ENCODE measurements at regions not wholly inside any gene's neighbourhood (a gene's known extent, or its start where the extent isn't known, plus 50 kb on each side); places are given as distances from the start of the nearest gene placed in this dataset.

- Histone ChIP-seq H3K27ac (ENCODE audit: low read depth in 1 of 2, low read length in 1 of 2) (no peak overlapping the region), H3K36me3 (ENCODE audit: control insufficient read depth in 2 of 2, insufficient read depth in 2 of 2, low read length in 1 of 2) (no peaks in the 10 kb centered on the region), H3K4me3 (ENCODE audit: low read length in 2 of 2) (no peak overlapping the region), H3K27me3 (ENCODE audit: control insufficient read depth in 2 of 2, insufficient read depth in 1 of 2, low read length in 1 of 2) (no peaks in the 10 kb centered on the region), H3K4me1 (ENCODE audit: control insufficient read depth in 2 of 2, insufficient read depth in 2 of 2, low read length in 2 of 2) (no peaks in the 10 kb centered on the region), H3K9me3 (ENCODE audit: control insufficient read depth in 2 of 2, insufficient read depth in 1 of 2, low read length in 1 of 2) (no peaks in the 10 kb centered on the region)
- WGBS: 97% methylated on average over 2 of the region's 2 CpGs
- no peak for DNase-seq (ENCODE audit: low read depth in 6 of 9, low spot score in 9 of 9)
Observed at GRCh38 chr2:58853420-58853819, 612.3 kb upstream of the FANCL start.

GRCh38 chr2:58852905-58853304 is 611.8 kb upstream of the FANCL start:
- no peaks in the 10 kb centered on the region for H3K9me3 ChIP-seq (ENCODE audit: control insufficient read depth in 2 of 2, insufficient read depth in 1 of 2, low read length in 1 of 2)
- H3K4me3 ChIP-seq (ENCODE audit: low read length in 2 of 2): no peak overlapping the region
- no peaks in the 10 kb centered on the region for H3K4me1 ChIP-seq (ENCODE audit: control insufficient read depth in 2 of 2, insufficient read depth in 2 of 2, low read length in 2 of 2)
- no peaks in the 10 kb centered on the region for H3K27me3 ChIP-seq (ENCODE audit: control insufficient read depth in 2 of 2, insufficient read depth in 1 of 2, low read length in 1 of 2)
- H3K36me3 ChIP-seq (ENCODE audit: control insufficient read depth in 2 of 2, insufficient read depth in 2 of 2, low read length in 1 of 2): no peaks in the 10 kb centered on the region
- H3K27ac ChIP-seq (ENCODE audit: low read depth in 1 of 2, low read length in 1 of 2): no peak overlapping the region
- DNase-seq (ENCODE audit: low read depth in 6 of 9, low spot score in 9 of 9): no peak

- DNase-seq (ENCODE audit: low read depth in 6 of 9, low spot score in 9 of 9): no peak
- H3K36me3 ChIP-seq (ENCODE audit: control insufficient read depth in 2 of 2, insufficient read depth in 2 of 2, low read length in 1 of 2): no peaks in the 10 kb centered on the region
- H3K27me3 ChIP-seq (ENCODE audit: control insufficient read depth in 2 of 2, insufficient read depth in 1 of 2, low read length in 1 of 2): no peaks in the 10 kb centered on the region
- no peaks in the 10 kb centered on the region for H3K4me1 ChIP-seq (ENCODE audit: control insufficient read depth in 2 of 2, insufficient read depth in 2 of 2, low read length in 2 of 2)
- no peak overlapping the region for H3K27ac ChIP-seq (ENCODE audit: low read depth in 1 of 2, low read length in 1 of 2)
- H3K9me3 ChIP-seq (ENCODE audit: control insufficient read depth in 2 of 2, insufficient read depth in 1 of 2, low read length in 1 of 2): no peaks in the 10 kb centered on the region
- H3K4me3 ChIP-seq (ENCODE audit: low read length in 2 of 2): no peak overlapping the region
- WGBS: 91% methylated on average over 5 of the region's 5 CpGs
Observed at GRCh38 chr2:58852243-58852642, 611.1 kb upstream of the FANCL start.

DNA sequence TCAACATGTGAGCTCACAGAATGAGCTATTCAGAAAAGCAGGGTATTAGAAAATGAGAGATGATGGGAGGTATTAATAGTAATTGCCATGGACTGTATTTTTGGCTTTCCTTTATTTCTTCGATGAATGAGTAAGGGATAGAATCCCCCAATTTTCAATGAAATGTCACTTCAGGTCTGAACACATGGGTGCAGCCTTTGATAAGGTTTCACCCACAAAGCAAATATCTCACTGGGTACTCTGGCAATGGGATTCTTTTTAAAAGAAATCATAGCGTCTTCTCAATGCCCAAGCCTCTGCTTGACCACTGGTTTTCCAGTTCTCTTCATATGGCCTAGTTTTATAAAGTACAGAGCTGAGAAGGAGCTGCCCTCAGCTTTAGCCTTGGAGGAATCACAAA is 610.5 kb upstream of the FANCL start:
- H3K4me3 ChIP-seq (ENCODE audit: low read length in 2 of 2): no peak overlapping the region
- no peaks in the 10 kb centered on the region for H3K36me3 ChIP-seq (ENCODE audit: control insufficient read depth in 2 of 2, insufficient read depth in 2 of 2, low read length in 1 of 2)
- WGBS: 70% methylated on average over 2 of the region's 2 CpGs
- H3K27ac ChIP-seq (ENCODE audit: low read depth in 1 of 2, low read length in 1 of 2): no peak overlapping the region
- H3K4me1 ChIP-seq (ENCODE audit: control insufficient read depth in 2 of 2, insufficient read depth in 2 of 2, low read length in 2 of 2): no peaks in the 10 kb centered on the region
- DNase-seq (ENCODE audit: low read depth in 6 of 9, low spot score in 9 of 9): no peak
- H3K27me3 ChIP-seq (ENCODE audit: control insufficient read depth in 2 of 2, insufficient read depth in 1 of 2, low read length in 1 of 2): no peaks in the 10 kb centered on the region
- H3K9me3 ChIP-seq (ENCODE audit: control insufficient read depth in 2 of 2, insufficient read depth in 1 of 2, low read length in 1 of 2): no peaks in the 10 kb centered on the region

DNA sequence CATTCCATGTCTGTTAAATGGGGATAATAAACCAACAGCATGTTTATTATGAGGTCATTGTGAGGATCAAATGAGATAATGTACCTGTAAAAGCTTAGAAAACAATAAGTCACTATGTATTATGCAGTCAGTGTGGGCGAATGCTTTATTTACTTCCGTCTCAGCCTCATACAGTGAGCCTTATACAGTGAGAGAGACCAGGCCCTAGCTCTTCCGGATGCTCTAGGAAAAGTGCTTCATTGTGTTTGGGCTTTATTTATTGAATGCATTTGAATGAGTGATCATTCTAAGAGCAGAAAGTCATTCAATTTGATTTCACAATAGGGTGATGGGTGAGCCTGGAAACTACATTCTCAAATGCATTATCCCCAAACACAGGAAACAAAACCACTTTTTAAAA is 603.9 kb upstream of the FANCL start:
- 99% methylated on average over 3 of the region's 3 CpGs for WGBS
- DNase-seq (ENCODE audit: low read depth in 6 of 9, low spot score in 9 of 9): no peak
- H3K27me3 ChIP-seq (ENCODE audit: control insufficient read depth in 2 of 2, insufficient read depth in 1 of 2, low read length in 1 of 2): no peaks in the 10 kb centered on the region

DNA sequence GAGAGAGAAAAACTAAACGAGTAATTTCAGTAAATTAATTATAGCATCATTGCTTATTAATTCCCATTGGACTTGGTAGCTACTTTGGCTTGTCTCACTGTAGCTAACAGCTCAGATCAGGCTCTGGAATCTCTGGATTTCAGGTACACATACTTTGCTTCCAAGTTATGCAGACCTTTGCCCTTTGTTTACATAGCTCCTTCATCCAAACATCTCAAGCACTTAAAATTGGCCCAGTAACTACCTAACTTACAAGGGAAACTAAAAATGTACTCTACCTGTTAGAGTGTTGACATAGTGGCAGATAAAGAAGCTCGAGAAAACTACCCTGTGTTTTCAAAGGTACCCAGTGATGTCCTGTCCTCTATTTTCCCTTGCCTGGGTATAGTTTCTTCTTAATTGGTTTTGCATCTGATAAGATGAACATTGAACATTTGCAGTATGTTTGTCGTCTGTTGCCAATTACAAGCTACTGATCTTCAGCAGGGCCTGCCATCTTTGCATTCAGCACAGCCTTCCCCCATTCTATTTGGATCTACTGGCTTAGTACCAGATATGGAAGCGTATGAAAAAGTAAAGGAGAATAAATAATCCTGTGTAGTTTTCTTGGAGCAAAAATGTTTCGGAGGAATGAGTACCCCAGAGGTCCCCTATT is 601.5 kb upstream of the FANCL start:
- no peak overlapping the region for H3K27ac ChIP-seq (ENCODE audit: low read depth in 1 of 2, low read length in 1 of 2)
- H3K36me3 ChIP-seq (ENCODE audit: control insufficient read depth in 2 of 2, insufficient read depth in 2 of 2, low read length in 1 of 2): no peaks in the 10 kb centered on the region
- H3K4me3 ChIP-seq (ENCODE audit: low read length in 2 of 2): no peak overlapping the region
- H3K4me1 ChIP-seq (ENCODE audit: control insufficient read depth in 2 of 2, insufficient read depth in 2 of 2, low read length in 2 of 2): no peaks in the 10 kb centered on the region
- 92% methylated on average over 5 of the region's 5 CpGs for WGBS
- no peaks in the 10 kb centered on the region for H3K27me3 ChIP-seq (ENCODE audit: control insufficient read depth in 2 of 2, insufficient read depth in 1 of 2, low read length in 1 of 2)
- no peaks in the 10 kb centered on the region for H3K9me3 ChIP-seq (ENCODE audit: control insufficient read depth in 2 of 2, insufficient read depth in 1 of 2, low read length in 1 of 2)
- no peak for DNase-seq (ENCODE audit: low read depth in 6 of 9, low spot score in 9 of 9)

More for the DNA sequence above, 603.9 kb upstream of the FANCL start:
- Histone ChIP-seq H3K9me3 (ENCODE audit: control insufficient read depth in 2 of 2, insufficient read depth in 1 of 2, low read length in 1 of 2) (no peaks in the 10 kb centered on the region), H3K4me3 (ENCODE audit: low read length in 2 of 2) (no peak overlapping the region), H3K27ac (ENCODE audit: low read depth in 1 of 2, low read length in 1 of 2) (no peak overlapping the region), H3K4me1 (ENCODE audit: control insufficient read depth in 2 of 2, insufficient read depth in 2 of 2, low read length in 2 of 2) (no peaks in the 10 kb centered on the region), H3K36me3 (ENCODE audit: control insufficient read depth in 2 of 2, insufficient read depth in 2 of 2, low read length in 1 of 2) (no peaks in the 10 kb centered on the region)

DNA sequence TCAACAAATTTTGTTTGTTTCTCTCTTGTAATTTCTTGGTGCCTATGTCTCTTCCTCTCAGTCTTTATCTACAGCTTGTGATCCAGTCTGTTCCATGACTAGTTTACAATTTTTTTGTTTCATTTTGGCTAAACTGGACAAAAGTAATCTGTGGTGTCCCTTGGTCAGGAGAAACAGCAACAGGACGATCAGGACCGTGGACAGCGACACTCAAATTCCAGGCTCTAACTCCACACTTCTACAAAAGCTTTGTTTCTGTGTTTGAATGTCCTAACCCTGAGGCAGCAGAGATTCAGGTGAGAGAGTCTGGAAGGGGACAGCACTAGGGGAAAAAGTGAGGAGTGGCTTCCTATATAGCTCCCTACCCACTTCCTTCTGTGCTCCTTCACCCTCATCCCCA is 593.3 kb upstream of the FANCL start:
- H3K36me3 ChIP-seq (ENCODE audit: control insufficient read depth in 2 of 2, insufficient read depth in 2 of 2, low read length in 1 of 2): no peaks in the 10 kb centered on the region
- no peaks in the 10 kb centered on the region for H3K4me1 ChIP-seq (ENCODE audit: control insufficient read depth in 2 of 2, insufficient read depth in 2 of 2, low read length in 2 of 2)
- peak in 8 of 9 donors; percentile 2 to 40 (median 23) for DNase-seq (ENCODE audit: low read depth in 6 of 9, low spot score in 9 of 9)
- peaks cover 0 to 4% of the 10 kb centered on the region in 2 donors for H3K9me3 ChIP-seq (ENCODE audit: control insufficient read depth in 2 of 2, insufficient read depth in 1 of 2, low read length in 1 of 2)
- H3K27ac ChIP-seq (ENCODE audit: low read depth in 1 of 2, low read length in 1 of 2): no peak overlapping the region
- no peak overlapping the region for H3K4me3 ChIP-seq (ENCODE audit: low read length in 2 of 2)
- no peaks in the 10 kb centered on the region for H3K27me3 ChIP-seq (ENCODE audit: control insufficient read depth in 2 of 2, insufficient read depth in 1 of 2, low read length in 1 of 2)
- 41% methylated on average over 3 of the region's 3 CpGs for WGBS

DNA sequence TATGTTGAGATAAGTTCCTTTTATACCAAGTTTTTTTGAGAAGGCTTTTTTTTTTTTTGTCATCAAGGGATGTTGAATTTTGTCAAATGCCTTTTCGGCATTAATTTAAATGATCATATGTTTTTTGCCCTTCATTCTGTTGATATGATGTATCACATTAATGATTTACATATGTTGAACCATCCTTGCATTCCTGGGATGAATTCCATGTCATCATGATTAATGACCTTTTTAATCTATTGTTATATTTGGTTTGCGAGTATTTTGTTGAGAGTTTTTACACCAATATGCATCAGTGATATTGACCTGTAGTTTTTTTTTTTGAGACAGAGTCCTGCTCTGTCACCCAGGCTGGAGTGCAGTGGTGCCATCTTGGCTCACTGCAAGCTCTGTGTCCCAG is 585.7 kb upstream of the FANCL start:
- H3K9me3 ChIP-seq (ENCODE audit: control insufficient read depth in 2 of 2, insufficient read depth in 1 of 2, low read length in 1 of 2): peaks cover 0 to 8% of the 10 kb centered on the region in 2 donors
- DNase-seq (ENCODE audit: low read depth in 6 of 9, low spot score in 9 of 9): no peak
- H3K27ac ChIP-seq (ENCODE audit: low read depth in 1 of 2, low read length in 1 of 2): no peak overlapping the region
- no peaks in the 10 kb centered on the region for H3K27me3 ChIP-seq (ENCODE audit: control insufficient read depth in 2 of 2, insufficient read depth in 1 of 2, low read length in 1 of 2)
- no peak overlapping the region for H3K4me3 ChIP-seq (ENCODE audit: low read length in 2 of 2)
- no peaks in the 10 kb centered on the region for H3K4me1 ChIP-seq (ENCODE audit: control insufficient read depth in 2 of 2, insufficient read depth in 2 of 2, low read length in 2 of 2)
- WGBS: 98% methylated on average over 2 of the region's 2 CpGs
- H3K36me3 ChIP-seq (ENCODE audit: control insufficient read depth in 2 of 2, insufficient read depth in 2 of 2, low read length in 1 of 2): no peaks in the 10 kb centered on the region

DNA sequence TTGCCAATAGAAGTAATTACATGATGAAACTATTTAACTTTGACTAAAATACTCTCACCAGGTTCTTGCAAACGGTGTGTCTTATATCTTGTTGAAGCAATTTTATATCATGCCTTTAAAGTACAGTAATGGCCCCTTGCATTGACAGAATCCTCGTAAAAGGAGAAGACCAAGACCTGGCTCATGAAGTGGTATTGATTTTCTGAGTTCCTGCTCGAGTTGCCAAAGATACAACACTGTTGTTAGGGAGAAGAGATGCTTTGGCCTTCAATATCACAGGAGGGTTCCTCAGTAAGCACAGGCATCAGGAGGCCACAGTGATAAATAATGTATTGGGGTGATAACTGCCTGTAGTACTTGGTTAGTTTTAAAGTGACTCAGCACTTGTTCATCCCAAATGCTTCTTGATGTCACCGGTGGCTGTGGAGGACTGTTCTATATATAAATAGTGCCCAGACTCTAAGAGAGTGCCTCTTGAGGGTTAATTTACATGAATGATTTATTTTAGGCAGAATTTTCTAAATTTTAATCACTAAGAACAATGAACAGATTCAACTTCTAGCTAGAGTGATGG is 571.7 kb upstream of the FANCL start:
- H3K9me3 ChIP-seq (ENCODE audit: control insufficient read depth in 2 of 2, insufficient read depth in 1 of 2, low read length in 1 of 2): no peaks in the 10 kb centered on the region
- H3K4me3 ChIP-seq (ENCODE audit: low read length in 2 of 2): no peak overlapping the region
- no peaks in the 10 kb centered on the region for H3K27me3 ChIP-seq (ENCODE audit: control insufficient read depth in 2 of 2, insufficient read depth in 1 of 2, low read length in 1 of 2)
- H3K36me3 ChIP-seq (ENCODE audit: control insufficient read depth in 2 of 2, insufficient read depth in 2 of 2, low read length in 1 of 2): no peaks in the 10 kb centered on the region
- no peak overlapping the region for H3K27ac ChIP-seq (ENCODE audit: low read depth in 1 of 2, low read length in 1 of 2)
- no peak for DNase-seq (ENCODE audit: low read depth in 6 of 9, low spot score in 9 of 9)
- H3K4me1 ChIP-seq (ENCODE audit: control insufficient read depth in 2 of 2, insufficient read depth in 2 of 2, low read length in 2 of 2): no peaks in the 10 kb centered on the region
- WGBS: 81% methylated on average over 4 of the region's 4 CpGs
